ENCODE measurements at regions not wholly inside any gene's neighbourhood (a gene's known extent, or its start where the extent isn't known, plus 50 kb on each side); places are given as distances from the start of the nearest gene placed in this dataset.

DNA sequence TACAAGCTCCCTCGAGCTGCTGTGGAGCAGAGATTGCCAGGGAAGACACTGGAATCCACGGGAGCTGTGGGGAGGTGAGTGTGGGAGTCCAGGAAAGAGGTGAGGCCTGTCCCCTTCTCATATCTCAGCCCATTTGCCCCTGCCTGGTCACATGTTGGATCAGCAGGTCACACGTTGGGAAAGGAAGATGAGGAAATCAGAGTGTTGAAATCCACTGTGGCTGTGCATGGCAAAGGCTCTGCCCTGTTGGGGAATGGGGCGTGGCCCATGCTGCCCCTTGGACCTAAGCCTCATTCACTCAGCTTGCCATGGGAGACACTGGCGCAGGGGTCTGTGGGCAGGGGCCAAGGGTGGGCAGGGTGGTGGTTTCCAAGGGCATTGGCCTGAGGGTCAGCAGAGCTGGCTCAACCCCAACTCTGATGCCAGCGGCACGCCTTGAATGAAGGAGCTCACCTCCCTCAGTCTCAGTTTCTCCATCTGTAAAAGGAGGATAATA, 85.4 kb upstream of the CPEB4 start:
- DNase-seq (ENCODE audit: low read depth in 2 of 2) = no peak

DNA sequence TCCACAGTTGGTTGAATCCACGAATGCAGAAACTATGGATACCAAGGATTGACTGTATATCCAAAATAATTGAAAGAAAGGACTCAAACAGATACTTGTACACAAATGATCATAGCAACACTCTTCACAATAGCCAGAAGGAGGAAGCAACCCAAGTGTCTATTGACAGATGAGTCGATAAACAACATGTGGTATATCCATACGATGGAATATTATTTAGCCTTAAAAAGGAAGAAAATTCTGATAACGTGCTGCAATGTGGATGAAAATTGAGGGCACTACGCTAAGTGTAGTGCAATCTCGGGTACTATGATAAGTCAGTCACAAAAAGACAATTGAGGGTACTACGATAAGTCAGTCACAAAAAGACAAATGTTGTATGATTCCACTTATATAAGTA, 83.6 kb upstream of the CPEB4 start:
- no peak for DNase-seq (ENCODE audit: low read depth in 2 of 2)

DNA sequence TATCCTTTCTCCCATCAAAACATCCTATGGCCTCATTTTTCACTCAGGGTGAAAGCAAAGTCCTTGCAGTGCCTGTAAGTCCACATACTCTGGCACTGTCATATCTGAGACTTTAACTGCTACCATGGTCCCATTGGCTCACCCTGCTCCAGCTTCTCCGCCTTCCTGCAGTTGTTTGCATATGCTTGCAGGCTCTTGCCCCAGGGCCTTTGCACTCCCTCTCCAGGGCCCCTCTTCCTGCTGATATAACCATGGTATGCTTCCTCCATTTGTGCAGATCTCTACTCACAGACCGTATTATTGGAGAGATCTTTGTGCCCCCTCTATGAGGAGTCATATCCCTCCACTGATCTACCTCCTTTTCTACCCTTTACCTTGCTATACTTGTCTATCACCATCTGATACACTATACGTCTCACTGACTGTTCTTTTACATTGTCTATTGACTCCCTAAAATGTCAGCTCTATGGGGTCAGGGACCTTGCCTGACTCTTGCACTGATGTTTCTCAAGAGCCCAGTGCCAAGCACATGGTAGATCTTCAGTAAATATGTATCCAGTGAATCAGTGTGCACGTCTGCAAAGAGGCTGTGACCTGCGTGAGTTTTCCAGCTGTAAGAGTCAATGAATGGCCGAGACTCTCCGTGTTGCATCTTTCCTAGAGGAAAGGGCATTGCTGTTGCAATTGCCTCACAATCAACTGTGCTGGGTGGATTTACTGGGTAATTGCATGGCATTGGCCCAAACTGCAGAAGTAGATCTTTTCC, 81.7 kb upstream of the CPEB4 start:
- no peak for DNase-seq (ENCODE audit: low read depth in 2 of 2)

DNA sequence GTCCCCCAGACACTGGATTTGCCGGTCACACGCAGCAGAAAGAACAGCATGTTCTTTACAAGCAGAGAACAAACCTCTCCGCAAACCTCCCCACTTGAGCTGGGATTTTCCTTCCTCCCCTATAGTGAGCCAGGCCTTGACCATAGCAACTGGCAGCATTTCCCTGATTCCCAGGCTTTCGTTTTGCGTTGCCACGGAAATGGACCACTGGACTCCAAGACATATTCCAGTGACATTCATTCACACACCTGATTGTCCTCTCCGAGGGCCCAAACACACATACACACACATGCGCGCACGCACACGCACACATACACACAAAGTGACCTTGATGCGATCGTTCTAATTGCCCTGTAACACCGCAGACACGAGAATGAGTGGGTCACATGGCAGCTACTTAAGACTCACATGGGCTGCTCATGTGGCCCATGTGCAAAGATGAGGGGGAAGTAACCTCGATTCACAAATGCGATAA, 80.9 kb upstream of the CPEB4 start:
- DNase-seq (ENCODE audit: low read depth in 2 of 2) = no peak

DNA sequence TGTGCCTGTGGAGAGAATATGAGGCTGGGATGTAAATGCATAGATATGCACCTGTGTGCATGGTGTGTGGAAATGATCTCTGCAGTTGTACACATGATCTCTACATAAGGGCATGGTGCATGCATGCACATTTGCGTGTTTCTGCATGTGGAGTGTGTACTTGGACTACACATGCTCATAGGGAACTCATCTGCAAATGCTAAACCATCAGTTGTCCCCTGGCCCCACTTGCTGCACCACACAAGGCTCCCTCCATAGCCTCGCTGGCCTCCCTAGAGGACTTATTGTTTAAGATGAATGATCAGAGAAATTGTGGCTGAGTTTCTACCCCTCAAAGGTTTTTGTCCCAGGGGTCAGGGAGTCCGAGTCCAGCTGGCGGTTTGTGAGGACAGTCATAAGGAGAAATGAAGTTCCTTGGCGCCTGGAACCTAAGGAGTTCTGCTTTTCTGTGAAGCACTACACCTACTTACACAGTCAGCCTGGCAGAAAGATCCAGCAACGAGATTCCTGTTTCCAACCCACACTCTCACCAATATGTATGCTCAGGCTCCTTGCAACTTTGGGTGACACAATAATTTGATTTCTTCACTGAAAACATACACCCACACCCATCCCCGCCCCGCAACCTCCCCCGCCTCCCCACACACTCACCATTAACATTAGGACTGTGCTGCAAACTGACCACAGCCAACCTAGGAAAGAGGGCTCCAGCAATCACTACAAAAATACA, 79.9 kb upstream of the CPEB4 start:
- DNase-seq (ENCODE audit: low read depth in 2 of 2) = no peak

DNA sequence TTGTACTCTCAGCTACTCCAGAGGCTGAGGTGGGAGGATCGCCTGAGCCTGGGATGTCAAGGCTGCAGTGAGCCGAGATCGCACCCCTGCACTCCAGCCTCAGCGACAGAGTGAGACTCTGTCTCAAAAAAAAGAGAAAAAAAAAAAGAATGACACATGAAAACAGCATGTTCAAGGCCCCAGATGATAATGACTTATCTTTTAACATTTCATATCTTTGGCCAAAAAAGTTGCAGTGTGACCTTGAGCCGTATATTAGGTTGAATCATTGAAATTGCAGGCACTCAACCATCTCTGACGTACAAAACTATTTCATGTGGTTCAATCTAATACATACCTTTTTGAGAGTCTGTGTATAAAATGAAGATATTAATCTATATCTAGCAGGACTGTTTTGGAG, 79.1 kb upstream of the CPEB4 start:
- no peak for DNase-seq (ENCODE audit: low read depth in 2 of 2)

DNA sequence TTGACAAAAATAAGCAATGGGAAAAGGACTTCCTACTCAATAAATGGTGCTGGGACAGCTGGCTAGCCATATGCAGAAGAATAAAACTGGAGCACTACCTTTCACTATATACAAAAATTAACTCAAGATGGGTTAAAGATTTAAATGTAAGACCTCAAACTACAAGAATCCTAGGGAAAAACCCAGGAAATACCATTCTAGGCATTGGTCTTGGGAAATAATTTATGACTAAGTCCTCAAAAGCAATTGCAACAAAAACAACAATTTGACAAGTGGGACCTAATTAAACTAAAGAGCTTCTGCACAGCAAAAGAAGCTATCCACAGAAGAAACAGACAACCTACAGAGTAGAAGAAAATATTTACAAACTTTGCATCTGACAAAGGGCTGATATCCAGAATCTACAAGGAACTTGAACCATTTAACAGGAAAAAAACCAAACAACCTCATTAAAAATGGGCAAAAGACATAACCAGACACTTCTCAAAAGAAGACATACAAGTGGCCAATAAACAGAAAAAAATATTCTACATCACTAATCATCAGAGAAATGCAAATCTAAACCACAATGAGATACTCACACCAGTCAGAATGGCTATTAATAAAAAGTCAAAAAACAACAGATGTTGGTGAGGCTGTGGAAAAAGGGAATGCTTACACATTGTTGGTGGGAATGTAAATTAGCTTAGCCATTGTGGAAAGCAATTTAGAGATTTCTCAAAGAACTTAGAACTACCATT, 75.2 kb upstream of the CPEB4 start:
- no peak for DNase-seq (ENCODE audit: low read depth in 2 of 2)

DNA sequence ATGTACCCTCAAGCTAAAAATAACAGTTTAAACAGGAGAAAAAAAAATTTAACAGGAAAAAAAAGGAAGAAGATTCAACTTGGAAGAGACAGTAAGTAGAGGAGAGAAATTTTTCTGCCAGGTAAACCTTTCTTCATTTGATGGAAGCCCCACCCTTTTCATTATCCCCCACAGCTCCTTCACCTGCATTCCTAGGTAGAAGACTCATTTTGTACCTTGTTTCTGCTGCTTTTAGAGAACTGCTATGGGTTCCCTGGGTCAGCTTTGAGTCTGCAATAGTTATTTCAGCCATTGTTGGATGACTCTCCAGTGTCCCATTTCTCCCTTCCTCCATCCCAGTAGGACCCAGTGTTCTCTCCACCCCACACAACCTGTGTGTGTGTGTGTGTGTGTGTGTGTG, 74.1 kb upstream of the CPEB4 start:
- DNase-seq (ENCODE audit: low read depth in 2 of 2) = no peak

DNA sequence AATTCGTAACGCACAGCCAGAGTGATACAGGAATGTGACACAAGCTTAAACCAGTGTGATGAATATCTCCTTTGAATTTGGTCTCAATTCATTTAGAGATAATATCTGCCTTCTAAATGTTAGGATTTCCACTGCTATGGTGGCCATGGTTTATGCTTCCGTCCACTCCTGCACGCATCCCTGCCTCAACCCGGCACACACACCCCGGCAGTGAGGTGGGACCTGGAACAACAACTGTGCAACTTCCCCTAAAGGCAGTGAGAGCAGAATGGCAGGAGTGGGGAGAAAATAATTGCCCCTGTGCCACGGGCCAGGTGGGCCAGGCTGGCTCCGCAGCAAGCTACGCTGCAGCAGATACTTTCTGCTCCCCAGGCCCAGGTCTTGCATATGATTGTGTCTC, 72.6 kb upstream of the CPEB4 start:
- no peak for DNase-seq (ENCODE audit: low read depth in 2 of 2)

DNA sequence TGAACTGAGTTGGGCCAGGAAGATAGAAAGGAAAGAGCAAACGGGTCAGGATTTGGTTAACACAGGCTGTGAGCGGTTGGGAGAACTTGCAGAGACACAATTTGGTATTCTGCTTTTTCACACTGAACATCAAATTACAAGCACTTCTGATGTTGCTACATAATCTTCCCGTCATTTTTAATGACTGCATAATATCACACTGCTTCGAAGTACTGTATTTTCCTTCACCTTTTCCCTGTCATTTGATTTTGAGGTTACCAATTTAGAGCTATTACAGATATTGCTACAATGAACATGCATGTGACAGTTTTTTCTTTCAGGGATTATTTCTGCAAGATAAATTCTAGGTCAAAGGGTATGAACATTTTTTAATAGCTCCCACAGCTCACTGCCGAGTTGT, 71.4 kb upstream of the CPEB4 start:
- no peak for DNase-seq (ENCODE audit: low read depth in 2 of 2)

DNA sequence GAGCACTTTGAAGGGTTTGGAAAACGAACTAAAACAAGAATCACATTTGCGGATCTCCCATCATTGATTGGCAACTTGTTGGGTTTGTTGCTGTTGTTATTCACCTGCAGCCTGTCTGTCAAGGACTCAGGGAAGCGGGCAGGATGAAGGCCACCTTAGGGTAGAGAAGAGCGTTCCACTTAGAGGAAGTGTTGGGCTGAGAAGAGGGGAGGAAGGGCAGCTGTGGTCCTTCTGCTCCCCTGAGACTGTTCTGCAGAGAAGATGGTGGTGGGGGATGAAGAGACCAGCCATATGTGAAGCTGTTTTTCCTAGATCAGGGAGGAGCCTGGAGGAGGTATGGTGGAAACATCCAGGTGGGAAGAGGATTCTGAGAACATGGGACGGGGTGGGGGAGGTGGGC, 70.6 kb upstream of the CPEB4 start:
- DNase-seq (ENCODE audit: low read depth in 2 of 2) = no peak

DNA sequence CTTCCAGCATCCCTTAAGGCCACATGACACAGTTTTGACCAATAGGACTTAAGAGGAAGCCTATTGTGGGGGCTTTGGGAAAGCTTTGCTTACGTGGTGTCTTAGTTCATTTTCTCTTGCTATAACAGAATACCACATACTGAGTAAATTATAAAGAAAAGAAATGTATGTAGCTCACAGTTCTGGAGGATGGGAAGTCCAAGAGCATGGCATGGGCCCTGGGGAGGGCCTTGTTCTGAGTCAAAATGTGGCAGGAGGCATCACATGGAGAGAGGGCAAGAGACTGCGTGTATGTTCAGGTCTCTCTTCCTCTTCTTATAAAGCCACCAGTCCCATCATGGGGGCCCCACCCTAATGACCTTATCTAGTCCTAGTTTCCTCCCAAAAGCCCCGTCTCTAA, 68.6 kb upstream of the CPEB4 start:
- no peak for DNase-seq (ENCODE audit: low read depth in 2 of 2)

DNA sequence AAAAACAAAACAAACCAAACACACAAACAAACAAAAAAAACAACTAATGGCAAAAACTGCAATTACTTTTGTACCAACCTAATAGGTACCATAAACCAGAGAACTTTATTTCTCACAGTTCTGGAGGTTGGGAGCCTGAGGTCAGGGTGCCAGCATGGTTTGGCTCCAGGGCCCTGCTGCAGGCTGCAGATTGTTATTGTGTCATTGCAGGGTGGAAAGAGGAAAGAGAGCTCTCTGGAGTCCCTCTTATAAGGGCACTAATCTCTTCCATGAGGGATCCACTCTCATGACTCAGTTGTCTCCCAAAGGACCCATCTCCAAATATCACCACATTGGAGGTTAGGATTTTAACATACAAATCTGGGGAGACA, 64.9 kb upstream of the CPEB4 start:
- no peak for DNase-seq (ENCODE audit: low read depth in 2 of 2)

DNA sequence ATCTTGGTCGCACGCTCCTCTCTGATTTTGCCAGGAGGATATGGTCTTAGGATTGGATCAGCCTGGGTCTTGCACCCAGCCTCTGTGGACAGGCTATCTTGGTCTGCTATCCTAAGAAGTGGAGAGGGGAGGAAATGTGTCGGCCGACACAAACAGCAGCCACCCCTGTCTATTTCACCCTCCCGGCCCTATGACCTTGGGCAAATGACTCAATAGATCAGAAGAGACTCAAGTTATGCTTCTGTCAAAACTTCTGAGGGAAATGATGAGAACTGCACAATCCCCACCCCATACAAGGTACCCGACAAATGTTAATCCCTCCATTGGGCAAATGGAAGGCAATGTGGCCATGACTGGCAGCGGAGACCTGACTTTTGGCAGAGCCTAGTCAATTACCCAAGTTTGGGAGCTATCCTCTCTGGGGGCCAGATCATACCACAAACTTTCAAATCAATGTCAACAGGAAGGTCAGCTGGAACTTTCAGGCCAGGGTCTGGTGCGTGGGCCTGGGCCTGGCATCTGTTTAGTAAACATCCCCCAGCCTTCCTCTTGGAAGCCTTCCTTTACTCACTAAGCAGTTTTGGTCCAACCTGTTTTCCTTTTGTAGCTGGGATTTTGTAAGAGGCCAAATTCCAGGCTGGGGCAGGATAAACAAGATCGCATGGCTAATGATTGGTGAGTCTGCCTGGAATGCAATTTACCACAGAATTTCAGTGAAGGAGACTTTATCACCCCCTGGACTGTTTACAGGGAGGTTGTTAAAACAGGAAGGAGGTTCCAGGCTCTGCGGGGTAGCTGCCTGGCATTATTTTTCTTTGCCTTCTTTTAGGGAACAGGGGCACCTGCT, 64.2 kb upstream of the CPEB4 start:
- DNase-seq (ENCODE audit: low read depth in 2 of 2) = no peak

DNA sequence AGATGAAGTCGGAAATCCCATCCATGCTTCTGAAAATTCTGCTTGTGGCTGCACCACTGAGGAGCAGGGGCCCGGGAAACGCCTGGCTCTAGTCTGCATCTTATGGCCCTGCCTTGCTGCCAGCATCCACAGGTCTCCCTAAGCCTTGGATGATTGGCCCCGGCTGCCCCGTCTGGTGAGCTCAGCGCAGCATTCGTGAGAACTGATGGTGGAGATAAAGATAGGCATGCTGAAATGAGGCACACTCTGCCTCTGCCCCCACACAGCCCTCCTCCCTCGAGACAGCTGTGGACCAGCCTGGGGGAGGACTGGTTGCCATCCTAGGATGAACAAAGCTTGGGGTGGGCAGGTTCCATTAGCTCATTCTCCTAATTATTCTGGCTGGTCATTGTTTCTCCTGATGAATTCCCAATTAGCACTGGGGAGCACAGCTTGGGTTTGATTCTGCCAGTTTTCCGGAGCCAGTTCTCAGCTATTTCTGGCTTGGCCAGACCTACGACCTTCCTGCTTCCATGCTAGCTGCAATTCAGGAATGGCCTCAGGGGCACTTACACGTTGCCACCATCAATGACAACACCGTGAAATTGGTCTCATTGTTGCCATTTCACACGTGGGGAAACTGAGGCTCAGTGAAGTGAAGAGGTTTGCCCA, 62.8 kb upstream of the CPEB4 start:
- no peak for DNase-seq (ENCODE audit: low read depth in 2 of 2)

DNA sequence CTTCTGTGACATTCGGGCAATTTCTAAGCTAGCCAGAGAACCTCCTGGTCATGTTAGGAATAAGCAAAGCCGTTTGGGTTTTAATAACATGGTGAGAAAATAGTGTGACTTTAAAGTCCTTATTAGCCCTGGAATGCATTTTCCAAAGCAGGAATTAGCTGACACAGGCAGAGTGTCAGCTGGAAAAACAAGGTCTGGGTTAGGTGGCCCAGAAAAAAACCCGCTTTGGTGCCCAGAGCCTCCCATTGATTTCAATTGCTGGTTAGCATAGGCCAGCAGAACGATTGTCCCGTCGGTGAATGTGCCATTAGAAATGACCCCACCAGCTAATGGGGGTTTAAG, 62.1 kb upstream of the CPEB4 start:
- no peak for DNase-seq (ENCODE audit: low read depth in 2 of 2)

DNA sequence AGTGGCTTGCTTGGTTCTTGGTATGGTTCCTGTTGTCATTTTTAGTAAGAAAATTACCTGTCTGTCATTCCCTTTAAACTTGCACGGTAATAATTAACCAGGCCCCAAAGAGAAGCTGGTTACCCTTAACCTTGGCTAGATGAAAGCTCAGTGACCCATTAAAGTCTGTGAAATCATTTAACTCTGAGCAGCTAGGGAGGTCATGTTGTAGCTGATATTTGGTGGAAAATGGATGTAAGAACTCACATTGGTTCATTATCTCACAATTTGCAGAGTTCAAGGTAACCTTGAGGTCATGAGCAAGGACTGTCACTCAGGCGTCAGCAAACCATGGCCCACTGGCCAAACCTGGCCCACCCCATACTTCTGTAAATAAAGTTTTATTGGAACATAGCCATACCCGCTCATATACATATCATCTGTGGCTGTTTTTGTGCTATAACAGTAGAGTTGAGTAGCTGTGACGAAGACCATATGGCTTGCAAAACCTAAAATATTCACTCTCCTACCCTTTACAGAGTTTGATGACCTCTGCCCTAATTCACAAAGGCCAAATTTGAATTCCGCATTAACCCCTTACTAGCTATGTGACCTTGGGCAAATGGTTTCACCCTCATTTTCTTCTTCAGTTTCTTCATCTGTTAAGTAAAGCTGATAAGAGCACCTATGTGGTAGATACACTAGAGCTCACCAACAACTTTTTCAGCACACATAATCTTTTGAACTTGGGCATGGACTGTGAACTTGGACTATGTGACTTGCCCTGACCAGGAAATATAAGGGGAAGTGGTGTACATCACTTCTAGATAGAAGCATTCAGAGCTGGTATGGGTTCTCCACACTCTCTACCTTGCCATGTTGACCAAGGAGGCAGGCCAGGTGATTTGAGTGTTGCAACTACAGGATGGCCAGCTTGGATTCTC, 61.5 kb upstream of the CPEB4 start:
- no peak for DNase-seq (ENCODE audit: low read depth in 2 of 2)

DNA sequence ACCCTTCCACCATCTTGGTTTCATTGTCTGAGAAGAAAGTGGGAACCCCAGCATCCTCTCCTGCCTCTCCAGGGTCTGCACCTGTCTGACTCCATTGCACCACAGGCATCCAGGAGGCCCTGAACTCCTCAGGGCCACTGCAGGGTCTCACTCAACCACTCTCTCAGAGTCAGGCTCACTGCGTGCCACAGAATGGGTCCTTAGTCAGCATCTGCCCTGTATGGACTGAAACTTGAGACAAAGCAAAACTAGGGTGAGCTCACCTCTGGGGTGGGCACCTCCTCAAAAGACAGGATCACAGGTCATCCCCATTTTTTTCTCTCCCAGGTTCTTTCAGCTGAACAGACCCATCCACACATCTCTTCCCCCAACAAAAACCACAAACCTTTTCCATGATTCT, 59.2 kb upstream of the CPEB4 start:
- no peak for DNase-seq (ENCODE audit: low read depth in 2 of 2)

DNA sequence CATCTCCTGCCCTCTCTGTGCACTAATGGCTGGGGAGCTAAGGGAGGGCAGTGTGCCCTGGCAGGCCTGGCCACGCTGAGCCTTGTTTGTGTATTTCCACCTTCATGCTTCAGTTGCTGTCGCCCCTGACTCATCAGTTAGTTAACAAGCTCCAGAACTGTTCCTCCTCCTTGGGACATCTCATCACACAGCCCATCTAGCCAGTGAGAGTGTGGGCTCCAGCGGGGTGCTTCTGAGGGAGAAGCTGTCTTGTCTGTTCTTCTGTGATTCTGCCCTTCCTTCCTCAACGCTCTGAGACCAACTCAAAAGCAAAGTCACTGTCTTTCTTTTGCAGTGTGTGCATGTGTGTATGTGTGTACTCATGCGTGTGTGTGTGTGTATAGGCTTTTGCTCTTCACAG, 58.3 kb upstream of the CPEB4 start:
- DNase-seq (ENCODE audit: low read depth in 2 of 2) = no peak

DNA sequence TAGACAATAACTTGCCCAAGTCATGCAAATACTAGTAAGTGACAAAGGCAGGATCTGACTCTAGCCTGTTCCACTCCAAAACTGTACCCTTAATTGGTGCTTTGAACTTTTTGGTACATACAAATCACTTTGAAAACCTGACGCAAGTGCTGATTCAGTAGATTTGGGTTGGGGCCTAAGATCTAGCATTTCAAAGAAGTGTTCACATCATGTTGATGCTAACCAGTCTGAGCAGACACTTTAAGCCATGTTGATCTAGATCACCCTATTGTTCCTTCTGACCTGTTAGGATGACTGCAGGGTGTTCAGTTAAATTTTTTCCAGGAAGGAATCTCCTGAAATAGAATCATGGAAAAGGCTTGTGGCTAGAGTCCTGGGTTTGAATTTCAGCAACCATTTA, 57.7 kb upstream of the CPEB4 start:
- no peak for DNase-seq (ENCODE audit: low read depth in 2 of 2)

All from stimulated activated CD4-positive, alpha-beta T cell treated with anti-CD3 and anti-CD28 coated beads, Interleukin-15, amount 100 ng/mL, for 48 hours (primary cell).